NCI-H2081 (cell line): ENCODE measurements at regions not wholly inside any gene's neighbourhood (a gene's known extent, or its start where the extent isn't known, plus 50 kb on each side); places are given as distances from the start of the nearest gene placed in this dataset.
"Not testable (repeated sequence)": the region's sequence is repeated elsewhere in the genome, so short reads cannot be mapped to it uniquely, and the experiment has no call there.

Experiments
- DNase-seq, 2 experiments: peaks; one replicate each; lab custom pipeline; 2025; lab: John Stamatoyannopoulos, UW

DNA sequence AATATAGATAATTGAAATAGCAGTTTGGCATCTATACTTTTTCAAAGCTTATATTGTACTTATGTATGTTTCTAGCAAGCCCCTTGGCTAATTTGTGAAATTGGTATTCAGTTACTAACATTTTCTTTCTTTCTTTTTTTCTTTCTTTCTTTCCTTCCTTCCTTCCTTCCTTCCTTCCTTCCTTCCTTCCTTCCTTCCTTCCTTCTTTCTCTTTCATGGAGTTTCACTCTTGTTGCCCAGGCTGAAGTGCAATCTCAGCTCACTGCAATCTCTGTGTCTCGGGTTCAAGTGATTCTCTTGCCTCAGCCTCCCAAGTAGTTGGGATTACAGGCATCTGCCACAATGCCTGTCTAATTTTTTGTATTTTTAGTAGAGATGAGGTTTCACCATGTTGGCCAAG, 215.4 kb downstream of the NNT start:
- not testable (repeated sequence) for DNase-seq

DNA sequence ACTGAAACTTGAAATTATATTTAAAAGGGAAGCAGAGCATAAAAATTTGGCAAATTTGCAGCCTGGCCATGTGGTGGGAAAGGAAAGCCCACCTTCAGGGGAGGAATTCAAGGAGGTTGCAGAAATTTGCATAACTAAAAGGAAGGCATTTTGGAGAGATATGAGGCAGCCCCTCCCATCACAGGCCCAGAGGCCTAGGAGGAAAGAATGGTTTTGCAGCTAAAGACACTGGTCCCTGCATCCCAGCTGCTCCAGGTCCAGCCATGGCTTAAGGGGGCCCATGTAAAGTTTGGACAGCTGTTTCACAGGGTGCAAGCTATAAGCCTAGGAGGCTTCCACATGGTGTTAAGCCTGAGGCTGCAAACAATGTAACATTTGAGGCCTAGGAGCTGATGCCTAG, 212.5 kb downstream of the NNT start:
- DNase-seq, result no peak

DNA sequence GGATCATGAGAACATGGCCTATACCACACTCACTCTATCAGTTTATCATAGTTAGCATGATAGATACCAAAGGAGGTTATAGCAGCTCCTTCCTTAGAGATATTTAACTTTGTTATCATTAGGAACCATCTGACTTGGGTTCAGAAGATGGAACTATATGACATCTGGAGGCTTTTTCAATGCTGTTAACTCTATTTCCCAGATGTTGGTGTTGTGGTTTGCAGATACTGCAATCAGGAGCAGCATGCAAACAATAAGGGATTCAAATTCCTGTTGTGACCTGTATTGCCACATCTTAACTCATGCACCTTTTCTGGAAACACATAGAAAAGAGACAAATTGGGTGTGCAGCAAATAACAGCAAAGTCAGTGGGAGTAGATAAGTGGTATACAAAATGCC, 201.7 kb downstream of the NNT start:
- DNase-seq, result no peak

- DNase-seq, result no peak
Observed at GRCh38 chr5:43804041-43804440, 201.1 kb downstream of the NNT start.

- DNase-seq, result no peak
Observed at GRCh38 chr5:43802651-43803050, 199.7 kb downstream of the NNT start.

GRCh38 chr5:43802119-43802518, 199.1 kb downstream of the NNT start:
- DNase-seq, result no peak

DNA sequence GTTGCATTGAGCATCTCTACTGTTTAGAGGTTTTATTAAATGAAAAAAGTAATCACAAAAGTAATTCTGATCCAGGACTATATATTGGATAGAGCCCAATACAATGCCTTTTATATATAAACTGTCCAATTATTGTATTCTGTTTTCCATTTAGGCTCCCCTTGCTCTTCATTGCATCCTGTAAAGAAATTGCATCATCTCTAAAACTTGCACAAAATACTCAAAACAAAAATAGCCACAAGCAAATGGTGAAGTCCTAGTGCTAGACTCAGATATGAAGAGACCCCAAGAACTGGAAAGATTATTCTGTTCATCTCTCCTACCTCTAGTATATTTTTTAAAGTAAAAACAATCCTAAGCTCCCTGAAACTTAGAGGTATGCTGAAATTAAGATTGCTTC, 195.8 kb downstream of the NNT start:
- no peak for DNase-seq

DNA sequence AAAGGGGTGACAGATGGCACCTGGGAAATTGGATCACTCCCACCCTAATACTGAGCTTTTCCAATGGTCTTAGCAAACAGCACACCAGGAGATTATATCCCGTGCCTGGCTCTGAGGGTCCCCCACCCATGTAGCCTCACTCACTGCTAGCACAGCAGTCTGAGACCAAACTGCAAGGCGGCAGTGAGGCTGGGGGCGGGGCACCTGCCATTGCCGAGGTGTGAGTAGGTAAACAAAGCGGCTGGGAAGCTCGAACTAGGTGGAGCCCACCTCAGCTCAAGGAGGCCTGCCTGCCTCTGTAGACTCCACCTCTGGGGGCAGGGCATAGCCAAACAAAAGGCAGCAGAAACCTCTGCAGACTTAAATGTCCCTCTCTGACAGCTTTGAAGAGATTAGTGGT, 188.9 kb downstream of the NNT start:
- DNase-seq, result not testable (repeated sequence)

GRCh38 chr5:43785198-43785597, 182.2 kb downstream of the NNT start:
- DNase-seq, result no peak

DNA sequence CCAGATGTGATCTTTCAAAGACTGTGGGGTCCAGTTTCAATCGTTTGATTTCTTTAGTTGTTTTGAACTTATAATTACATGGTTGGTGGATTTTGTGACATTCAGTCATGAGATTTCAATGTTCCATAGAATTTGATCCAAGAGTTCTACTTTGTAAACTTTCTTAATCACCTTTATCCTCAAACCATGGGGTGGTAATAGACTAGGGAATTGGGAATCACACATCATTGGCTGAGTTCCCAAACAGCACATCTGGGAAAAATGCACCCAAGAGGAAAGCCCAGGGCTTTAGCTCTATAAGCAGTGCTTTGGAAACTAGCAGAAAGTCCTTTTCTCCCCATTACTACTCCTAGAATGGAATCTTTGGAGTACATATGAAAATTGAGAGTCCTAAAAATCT, 177.6 kb downstream of the NNT start:
- no peak for DNase-seq

DNA sequence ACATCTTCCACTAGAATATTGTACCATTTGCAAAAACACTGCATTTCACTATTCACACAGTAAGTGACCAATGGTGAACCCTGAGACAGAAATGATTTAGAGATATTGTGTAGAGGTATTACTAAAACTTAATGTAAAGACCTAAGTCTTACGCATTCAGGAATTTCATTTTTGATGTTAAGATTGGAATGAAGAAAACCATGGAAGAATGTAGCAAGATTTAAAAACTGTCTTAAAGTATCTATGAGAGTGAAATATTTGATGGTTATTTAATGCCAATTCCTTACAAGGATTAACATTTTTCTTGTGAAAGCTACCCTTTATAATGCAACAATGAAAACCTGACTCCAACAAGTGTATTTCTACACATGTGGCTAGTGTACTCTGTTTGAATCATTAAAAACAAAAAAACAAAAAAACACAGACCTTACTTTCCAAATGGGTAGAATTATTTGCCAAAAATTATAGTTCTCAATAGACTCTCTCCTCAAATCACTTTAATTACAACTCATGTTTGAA, 172.0 kb downstream of the NNT start:
- no peak for DNase-seq

- no peak for DNase-seq
Observed at GRCh38 chr5:43773478-43773844, 170.5 kb downstream of the NNT start.

- no peak for DNase-seq
Observed at GRCh38 chr5:43772764-43773477, 169.9 kb downstream of the NNT start.

GRCh38 chr5:43772458-43772763, 169.4 kb downstream of the NNT start:
- DNase-seq, result no peak

- DNase-seq, result no peak
Observed at GRCh38 chr5:43771611-43772031, 168.6 kb downstream of the NNT start.

DNA sequence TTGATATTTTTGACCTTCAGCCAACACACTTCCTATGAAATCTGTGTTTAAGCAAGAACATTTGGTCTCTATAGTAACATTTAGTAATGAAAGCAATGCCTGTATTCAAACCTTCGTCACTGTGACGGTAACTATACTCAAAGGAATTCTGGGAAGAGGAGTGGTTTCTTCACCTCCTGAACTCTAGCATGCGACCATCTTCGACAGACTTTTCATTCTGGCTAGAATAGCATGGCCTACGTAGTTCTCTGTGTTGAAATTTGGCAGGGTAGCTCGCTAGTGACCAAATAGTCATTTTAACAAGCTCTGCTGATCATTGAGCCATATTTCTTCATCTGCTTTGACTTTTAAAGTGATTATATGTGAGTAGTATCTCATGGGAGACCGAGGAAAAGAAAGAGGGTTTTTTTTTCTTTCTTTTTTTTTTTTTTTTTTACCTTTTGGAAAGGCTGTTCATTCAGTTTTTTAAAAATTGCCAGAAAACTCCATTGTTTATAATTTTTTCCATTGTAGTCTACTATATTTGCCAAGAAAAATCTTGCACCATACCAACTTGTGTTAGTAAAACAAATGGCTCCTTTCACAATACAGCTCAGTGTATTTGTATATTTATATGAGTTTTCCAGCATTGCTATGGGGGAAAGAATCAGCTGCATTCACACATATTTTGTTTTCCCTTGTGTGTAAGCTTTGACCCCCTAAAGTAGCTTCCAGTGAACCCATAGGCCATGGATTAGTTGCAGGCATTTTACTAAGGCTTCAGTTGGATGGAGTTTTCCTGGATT, 166.8 kb downstream of the NNT start:
- no peak for DNase-seq
